Loucy (cell line): ENCODE measurements at regions not wholly inside any gene's neighbourhood (a gene's known extent, or its start where the extent isn't known, plus 50 kb on each side); places are given as distances from the start of the nearest gene placed in this dataset.

Source experiments
- H2AFZ ChIP-seq: fragments of 200-600 bp; sonication (generic); 2 replicates; pipeline ENCODE4 v1.6.0; 2016; ENCODE audit warnings: antibody characterized with exemption, mild to moderate bottlenecking, low read length, moderate library complexity
- H3F3A ChIP-seq: fragments of 200-600 bp; 2 replicates; pipeline ENCODE4 v1.6.0; 2016; ENCODE audit warnings: antibody characterized with exemption, low read depth, mild to moderate bottlenecking
- H3K27me3 ChIP-seq: fragments of 200-600 bp; sonication (generic); 2 replicates; pipeline ENCODE4 v1.6.1; 2014; ENCODE audit warnings: low read length, mild to moderate bottlenecking; ENCODE audit not compliant: insufficient read depth, poor library complexity, severe bottlenecking
- H3K36me3 ChIP-seq: fragments of 200-600 bp; sonication (generic); 2 replicates; pipeline ENCODE4 v1.6.1; 2016; ENCODE audit warnings: low read length; ENCODE audit not compliant: insufficient read depth
- H3K4me1 ChIP-seq: fragments of 200-600 bp; sonication (generic); 2 replicates; pipeline ENCODE4 v1.5.1; 2014; ENCODE audit warnings: low read length, mild to moderate bottlenecking; ENCODE audit not compliant: insufficient read depth, poor library complexity, severe bottlenecking
- H3K4me2 ChIP-seq: fragments of 200-600 bp; sonication (generic); 2 replicates; pipeline ENCODE4 v1.6.0; 2014; ENCODE audit warnings: antibody characterized with exemption, low read length, low read depth, mild to moderate bottlenecking; ENCODE audit not compliant: poor library complexity, severe bottlenecking
- H3K4me3 ChIP-seq: fragments of 200-600 bp; sonication (generic); 2 replicates; pipeline ENCODE4 v1.5.1; 2014; ENCODE audit warnings: low read length, mild to moderate bottlenecking, mixed read lengths; ENCODE audit not compliant: poor library complexity, severe bottlenecking
- H3K79me2 ChIP-seq: fragments of 200-600 bp; sonication (generic); 2 replicates; pipeline ENCODE4 v1.6.1; 2014; ENCODE audit warnings: low read length; ENCODE audit not compliant: insufficient read depth
- H3K9ac ChIP-seq: fragments of 200-600 bp; sonication (generic); 2 replicates; pipeline ENCODE4 v1.6.0; 2014; ENCODE audit warnings: mild to moderate bottlenecking, low read depth, low read length, moderate library complexity; ENCODE audit not compliant: poor library complexity, severe bottlenecking
- H3K9me2 ChIP-seq: fragments of 200-600 bp; sonication (generic); replicated peaks from 2 replicates; pipeline ENCODE4 v1.6.1; 2016; ENCODE audit warnings: low read depth, low read length, mixed read lengths
- H3K9me3 ChIP-seq: fragments of 200-600 bp; sonication (generic); 2 replicates; pipeline ENCODE4 v1.6.1; 2014; ENCODE audit warnings: mild to moderate bottlenecking, antibody characterized with exemption, low read length, low read depth; ENCODE audit not compliant: insufficient read depth
- H4K20me1 ChIP-seq: fragments of 200-600 bp; sonication (generic); 2 replicates; pipeline ENCODE4 v1.6.0; 2014; ENCODE audit warnings: antibody characterized with exemption, low read length, mild to moderate bottlenecking; ENCODE audit not compliant: insufficient read depth, poor library complexity, severe bottlenecking
- EZH2phosphoT487 ChIP-seq: fragments of 200-600 bp; IDR thresholded peaks from 2 replicates; pipeline ENCODE4 v1.6.1; 2018; ENCODE audit warnings: antibody characterized with exemption, mild to moderate bottlenecking, moderate library complexity, borderline replicate concordance
- TF ChIP-seq, protein P1 (sequence below): fragments of 200-600 bp; sonication (generic); conservative IDR thresholded peaks from 2 replicates; pipeline ENCODE4 v1.5.1; 2014; ENCODE audit warnings: mild to moderate bottlenecking, antibody characterized with exemption, low read length

GRCh38 chr15:49793943-49794342 is 173.1 kb downstream of the DTWD1 start:
- no peak for TF ChIP-seq EZH2phosphoT487
- TF ChIP-seq, protein P1, sequence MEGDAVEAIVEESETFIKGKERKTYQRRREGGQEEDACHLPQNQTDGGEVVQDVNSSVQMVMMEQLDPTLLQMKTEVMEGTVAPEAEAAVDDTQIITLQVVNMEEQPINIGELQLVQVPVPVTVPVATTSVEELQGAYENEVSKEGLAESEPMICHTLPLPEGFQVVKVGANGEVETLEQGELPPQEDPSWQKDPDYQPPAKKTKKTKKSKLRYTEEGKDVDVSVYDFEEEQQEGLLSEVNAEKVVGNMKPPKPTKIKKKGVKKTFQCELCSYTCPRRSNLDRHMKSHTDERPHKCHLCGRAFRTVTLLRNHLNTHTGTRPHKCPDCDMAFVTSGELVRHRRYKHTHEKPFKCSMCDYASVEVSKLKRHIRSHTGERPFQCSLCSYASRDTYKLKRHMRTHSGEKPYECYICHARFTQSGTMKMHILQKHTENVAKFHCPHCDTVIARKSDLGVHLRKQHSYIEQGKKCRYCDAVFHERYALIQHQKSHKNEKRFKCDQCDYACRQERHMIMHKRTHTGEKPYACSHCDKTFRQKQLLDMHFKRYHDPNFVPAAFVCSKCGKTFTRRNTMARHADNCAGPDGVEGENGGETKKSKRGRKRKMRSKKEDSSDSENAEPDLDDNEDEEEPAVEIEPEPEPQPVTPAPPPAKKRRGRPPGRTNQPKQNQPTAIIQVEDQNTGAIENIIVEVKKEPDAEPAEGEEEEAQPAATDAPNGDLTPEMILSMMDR, result no peak

DNA sequence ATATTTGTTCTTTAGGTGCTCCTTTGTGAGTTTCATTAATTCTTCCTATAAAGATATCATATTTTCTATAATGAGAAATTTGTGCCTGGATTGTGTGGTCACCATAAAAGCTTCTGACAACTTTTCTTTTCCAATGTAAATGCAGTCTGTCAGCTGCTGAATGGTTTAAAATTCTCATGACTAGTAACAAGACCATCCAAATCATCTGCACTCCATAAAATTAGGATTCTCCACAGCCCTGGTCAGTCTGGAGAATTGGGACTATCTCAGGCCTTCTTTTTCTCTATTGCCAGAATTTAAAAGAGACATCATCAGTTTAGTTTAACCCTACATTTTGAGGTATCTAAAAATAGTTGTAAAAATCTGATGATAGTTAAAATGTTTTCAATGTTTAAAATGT is 180.9 kb downstream of the DTWD1 start:
- Histone ChIP-seq H2AFZ (no peak overlapping the region), H3F3A (no peaks in the 10 kb centered on the region), H3K27me3 (no peaks in the 10 kb centered on the region), H3K9ac (no peak overlapping the region), H3K9me3 (no peaks in the 10 kb centered on the region; the same call in 1 of the 2 replicates), H3K9me2 (no peaks in the 10 kb centered on the region), H4K20me1 (no peaks in the 10 kb centered on the region), H3K4me2 (no peak overlapping the region), H3K36me3 (no peaks in the 10 kb centered on the region), H3K4me3 (no peak overlapping the region), H3K4me1 (peaks cover 5% of the 10 kb centered on the region), H3K79me2 (no peaks in the 10 kb centered on the region)
- TF ChIP-seq EZH2phosphoT487, result no peak
- TF ChIP-seq, protein P1, result no peak

More at GRCh38 chr15:49793943-49794342, 173.1 kb downstream of the DTWD1 start:
- Histone ChIP-seq H3K9me2 (no peaks in the 10 kb centered on the region), H3F3A (no peaks in the 10 kb centered on the region), H3K4me1 (no peaks in the 10 kb centered on the region), H2AFZ (no peak overlapping the region), H3K27me3 (no peaks in the 10 kb centered on the region), H3K9ac (no peak overlapping the region), H4K20me1 (no peaks in the 10 kb centered on the region), H3K9me3 (peaks cover 12% of the 10 kb centered on the region; the same call in 1 of the 2 replicates), H3K36me3 (no peaks in the 10 kb centered on the region), H3K79me2 (no peaks in the 10 kb centered on the region), H3K4me3 (no peak overlapping the region), H3K4me2 (no peak overlapping the region)
